ENCODE measurements at regions not wholly inside any gene's neighbourhood (a gene's known extent, or its start where the extent isn't known, plus 50 kb on each side); places are given as distances from the start of the nearest gene placed in this dataset.

DNA sequence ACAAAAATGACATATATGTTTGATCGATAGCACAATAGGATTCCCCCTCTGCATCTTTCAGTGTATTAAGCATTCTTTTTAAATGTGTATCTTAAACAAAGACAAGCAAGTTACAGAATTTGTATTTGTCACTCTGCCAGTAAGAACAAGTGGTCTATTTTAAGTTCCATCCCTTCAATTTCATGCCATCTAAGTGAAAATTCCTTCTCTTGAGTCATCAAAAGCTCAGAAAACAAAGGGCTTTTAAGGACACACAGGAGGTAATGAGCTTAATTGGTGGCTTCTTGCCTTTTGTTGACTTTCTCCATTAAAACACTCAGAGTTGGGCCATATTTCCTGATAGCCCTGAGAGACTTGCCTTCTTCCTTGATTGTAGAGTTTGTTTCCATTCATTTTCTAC lies 547.8 kb downstream of the TENT5A start:
- TF ChIP-seq, protein P1, sequence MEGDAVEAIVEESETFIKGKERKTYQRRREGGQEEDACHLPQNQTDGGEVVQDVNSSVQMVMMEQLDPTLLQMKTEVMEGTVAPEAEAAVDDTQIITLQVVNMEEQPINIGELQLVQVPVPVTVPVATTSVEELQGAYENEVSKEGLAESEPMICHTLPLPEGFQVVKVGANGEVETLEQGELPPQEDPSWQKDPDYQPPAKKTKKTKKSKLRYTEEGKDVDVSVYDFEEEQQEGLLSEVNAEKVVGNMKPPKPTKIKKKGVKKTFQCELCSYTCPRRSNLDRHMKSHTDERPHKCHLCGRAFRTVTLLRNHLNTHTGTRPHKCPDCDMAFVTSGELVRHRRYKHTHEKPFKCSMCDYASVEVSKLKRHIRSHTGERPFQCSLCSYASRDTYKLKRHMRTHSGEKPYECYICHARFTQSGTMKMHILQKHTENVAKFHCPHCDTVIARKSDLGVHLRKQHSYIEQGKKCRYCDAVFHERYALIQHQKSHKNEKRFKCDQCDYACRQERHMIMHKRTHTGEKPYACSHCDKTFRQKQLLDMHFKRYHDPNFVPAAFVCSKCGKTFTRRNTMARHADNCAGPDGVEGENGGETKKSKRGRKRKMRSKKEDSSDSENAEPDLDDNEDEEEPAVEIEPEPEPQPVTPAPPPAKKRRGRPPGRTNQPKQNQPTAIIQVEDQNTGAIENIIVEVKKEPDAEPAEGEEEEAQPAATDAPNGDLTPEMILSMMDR (IDR thresholded peaks at IDR 0.05): no peak
- TF ChIP-seq ZFX (IDR thresholded peaks at IDR 0.05; ENCODE audit: borderline replicate concordance): no peak

All from 22Rv1 (cell line).